Muscle layer of colon (tissue), 2 donors: ENCODE measurements at regions not wholly inside any gene's neighbourhood (a gene's known extent, or its start where the extent isn't known, plus 50 kb on each side); places are given as distances from the start of the nearest gene placed in this dataset.

Experiments used
- H3K27ac ChIP-seq: one replicate; pipeline ENCODE4 v1.7.0; 2013; ENCODE audit warnings: low read depth, mild to moderate bottlenecking, low read length, moderate library complexity
- H3K27me3 ChIP-seq, 2 donors: one replicate each; pipeline ENCODE4 v1.7.0; 2013; ENCODE audit warnings: low read length in 2 of 2, mild to moderate bottlenecking in 2 of 2; ENCODE audit not compliant: insufficient read depth in 2 of 2, control insufficient read depth in 1 of 2
- H3K36me3 ChIP-seq: one replicate; pipeline ENCODE4 v1.7.0; 2013; ENCODE audit warnings: mild to moderate bottlenecking, low read length; ENCODE audit not compliant: insufficient read depth
- H3K4me1 ChIP-seq: one replicate; pipeline ENCODE4 v1.7.0; 2013; ENCODE audit warnings: mild to moderate bottlenecking, low read length; ENCODE audit not compliant: insufficient read depth
- H3K4me3 ChIP-seq, 2 donors: one replicate each; pipeline ENCODE4 v1.7.0; 2013; ENCODE audit warnings: low read length in 2 of 2, low read depth in 1 of 2, mild to moderate bottlenecking in 1 of 2, moderate library complexity in 1 of 2
- H3K9ac ChIP-seq: one replicate; pipeline ENCODE4 v1.7.0; 2013; ENCODE audit warnings: low read length
- H3K9me3 ChIP-seq: one replicate; pipeline ENCODE4 v1.7.0; 2013; ENCODE audit warnings: mild to moderate bottlenecking, low read length
- donor health status: abdominal sarcoma.
- donor health status: Adenocarcinoma of cecum.

DNA sequence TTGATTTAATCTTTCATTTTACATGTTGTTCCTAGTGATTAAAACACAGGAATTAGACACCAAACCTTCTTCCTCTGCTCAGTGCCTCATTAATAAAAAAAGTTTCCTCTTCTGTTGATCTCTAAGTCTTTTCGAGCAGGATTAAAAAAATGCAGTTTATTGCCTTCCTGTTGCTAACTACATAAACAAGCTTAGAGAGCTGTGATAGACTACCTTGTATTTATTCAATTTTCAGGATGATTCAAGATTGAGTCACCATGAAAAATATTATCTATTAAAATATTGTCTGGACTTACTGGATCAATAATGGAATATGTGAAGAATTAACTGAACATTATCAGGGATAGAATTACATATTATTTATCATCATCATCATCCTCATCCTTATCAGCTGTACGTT is 1089.6 kb upstream of the CNTNAP5 start:
- no peak overlapping the region for H3K9ac ChIP-seq
- no peaks in the 10 kb centered on the region for H3K9me3 ChIP-seq
- no peaks in the 10 kb centered on the region for H3K36me3 ChIP-seq
- H3K27ac ChIP-seq = no peak overlapping the region
- no peak overlapping the region for H3K4me3 ChIP-seq
- H3K4me1 ChIP-seq = no peaks in the 10 kb centered on the region
- no peaks in the 10 kb centered on the region for H3K27me3 ChIP-seq

DNA sequence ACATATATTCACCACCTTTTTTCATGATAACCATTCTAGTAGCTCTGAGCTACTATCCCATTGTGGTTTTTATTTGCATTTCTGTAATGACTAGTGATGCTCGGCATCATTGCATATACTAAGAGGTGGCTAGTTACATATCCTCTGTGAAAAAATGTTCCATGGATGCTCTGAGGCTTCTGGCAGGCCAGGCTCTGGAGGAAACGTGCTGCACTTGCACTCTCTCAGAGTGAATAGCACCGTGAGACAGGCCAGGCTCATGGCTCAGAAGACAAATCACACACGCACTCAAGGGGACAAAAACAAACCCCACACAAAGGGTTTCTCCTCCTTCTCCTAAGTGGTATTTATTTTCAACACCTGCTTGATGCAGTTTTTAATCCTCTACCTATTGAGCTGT is 1085.3 kb upstream of the CNTNAP5 start:
- H3K27me3 ChIP-seq = no peaks in the 10 kb centered on the region
- no peak overlapping the region for H3K4me3 ChIP-seq
- H3K9ac ChIP-seq = no peak overlapping the region
- H3K9me3 ChIP-seq = no peaks in the 10 kb centered on the region
- H3K27ac ChIP-seq = no peak overlapping the region
- no peaks in the 10 kb centered on the region for H3K4me1 ChIP-seq
- H3K36me3 ChIP-seq = no peaks in the 10 kb centered on the region

DNA sequence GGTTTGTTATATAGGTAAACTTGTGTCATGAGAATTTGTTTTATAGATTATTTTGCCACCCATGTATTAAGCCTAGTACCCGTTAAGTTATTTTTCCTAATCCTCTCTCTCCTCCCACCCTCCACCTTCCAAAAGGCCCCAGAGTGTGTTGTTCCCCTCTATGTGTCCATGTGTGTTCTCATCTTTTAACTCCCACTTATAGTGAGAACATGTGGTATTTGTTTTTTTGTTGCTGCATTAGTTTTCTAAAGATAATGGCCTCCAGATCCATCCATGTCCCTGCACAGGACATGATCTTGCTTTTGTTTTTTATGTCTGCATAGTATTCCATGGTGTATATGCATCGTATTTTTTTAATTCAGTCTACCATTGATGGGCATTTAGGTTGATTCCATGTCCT is 1075.6 kb upstream of the CNTNAP5 start:
- Histone ChIP-seq H3K9ac (no peak overlapping the region), H3K36me3 (no peaks in the 10 kb centered on the region), H3K27me3 (no peaks in the 10 kb centered on the region), H3K4me1 (no peaks in the 10 kb centered on the region), H3K27ac (no peak overlapping the region), H3K4me3 (no peak overlapping the region), H3K9me3 (no peaks in the 10 kb centered on the region)

DNA sequence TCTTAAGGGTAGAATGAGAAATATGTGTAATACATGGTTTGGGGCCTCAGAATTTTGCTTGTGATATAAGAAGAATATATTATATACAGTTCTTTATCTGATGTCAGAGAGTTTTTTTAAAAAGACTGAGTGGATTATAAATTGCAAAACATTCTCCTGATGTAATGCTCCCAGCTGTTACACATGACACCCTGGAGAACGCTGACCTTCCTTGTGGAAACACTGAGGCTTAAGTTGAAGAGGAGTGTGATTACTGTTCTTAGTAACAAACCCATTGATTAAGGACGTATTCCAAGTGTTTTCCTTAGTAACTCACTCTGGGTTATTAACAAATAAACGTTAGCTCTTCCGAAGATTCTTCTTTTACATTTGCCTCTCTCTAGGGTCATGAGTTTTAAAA is 1069.3 kb upstream of the CNTNAP5 start:
- Histone ChIP-seq H3K4me3 (no peak overlapping the region), H3K4me1 (no peaks in the 10 kb centered on the region), H3K9ac (no peak overlapping the region), H3K27me3 (no peaks in the 10 kb centered on the region), H3K36me3 (no peaks in the 10 kb centered on the region), H3K9me3 (no peaks in the 10 kb centered on the region), H3K27ac (no peak overlapping the region)

DNA sequence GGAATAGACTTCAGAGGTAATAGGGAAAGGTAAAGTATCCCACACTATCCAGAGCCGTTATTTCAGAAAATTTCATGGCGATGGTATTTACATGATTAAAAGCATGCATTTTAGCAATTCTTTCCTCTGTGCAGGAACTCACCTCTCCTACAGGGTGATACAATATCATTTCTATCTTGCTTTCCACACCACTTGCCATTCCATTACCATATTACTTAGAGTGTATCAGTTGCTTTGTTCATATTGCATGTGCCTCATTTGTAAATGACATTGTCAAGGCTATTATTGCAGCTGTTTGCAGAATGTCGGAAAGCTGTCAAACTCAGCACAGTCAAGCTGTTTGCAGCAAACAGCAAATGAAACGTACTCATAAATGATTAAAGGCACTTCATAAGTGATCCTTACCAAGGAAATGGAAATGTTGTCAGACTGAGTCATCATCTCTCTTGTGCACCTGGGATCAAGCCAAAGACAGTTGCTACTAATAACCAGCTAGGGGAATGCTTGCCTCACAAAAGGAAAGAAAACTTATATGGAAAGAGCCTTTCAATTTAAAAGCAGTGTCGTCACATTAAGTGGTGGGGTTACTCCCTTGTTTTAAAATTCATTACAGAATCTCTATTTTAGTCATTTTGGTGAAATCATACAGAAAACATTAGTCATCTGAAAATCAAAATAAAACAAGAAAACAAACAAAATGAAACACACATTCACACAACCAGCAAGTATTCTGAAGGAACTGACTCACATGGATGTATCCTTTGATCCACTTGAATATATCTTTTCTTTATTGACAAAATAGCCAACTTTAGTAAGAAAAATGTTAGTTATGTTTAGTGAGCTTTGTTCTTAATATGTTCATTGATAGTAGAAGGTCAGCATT is 1064.1 kb upstream of the CNTNAP5 start:
- no peaks in the 10 kb centered on the region for H3K27me3 ChIP-seq
- no peaks in the 10 kb centered on the region for H3K36me3 ChIP-seq

DNA sequence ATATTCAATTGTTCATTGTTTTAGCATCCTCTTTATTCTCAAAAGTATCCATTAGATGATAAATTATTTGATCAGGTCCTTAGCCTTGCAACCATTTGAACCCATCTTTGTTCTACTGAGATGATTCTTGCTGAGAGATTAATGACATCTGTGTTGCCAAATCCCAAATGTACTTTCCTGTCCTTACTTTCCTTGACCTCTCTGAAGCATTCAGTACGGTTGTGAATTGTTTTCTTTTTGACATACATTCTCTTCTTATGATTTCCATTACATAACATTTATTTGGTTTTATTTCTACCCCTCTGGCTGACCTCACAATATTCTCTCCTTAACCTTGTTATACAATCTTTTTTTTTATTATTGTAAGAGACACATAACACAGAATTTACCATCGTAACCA is 1058.6 kb upstream of the CNTNAP5 start:
- no peak overlapping the region for H3K9ac ChIP-seq

More for the DNA sequence above, 1064.1 kb upstream of the CNTNAP5 start:
- H3K9ac ChIP-seq = no peak overlapping the region
- no peak overlapping the region for H3K27ac ChIP-seq
- H3K4me1 ChIP-seq = no peaks in the 10 kb centered on the region
- H3K9me3 ChIP-seq = no peaks in the 10 kb centered on the region
- H3K4me3 ChIP-seq = no peak overlapping the region

DNA sequence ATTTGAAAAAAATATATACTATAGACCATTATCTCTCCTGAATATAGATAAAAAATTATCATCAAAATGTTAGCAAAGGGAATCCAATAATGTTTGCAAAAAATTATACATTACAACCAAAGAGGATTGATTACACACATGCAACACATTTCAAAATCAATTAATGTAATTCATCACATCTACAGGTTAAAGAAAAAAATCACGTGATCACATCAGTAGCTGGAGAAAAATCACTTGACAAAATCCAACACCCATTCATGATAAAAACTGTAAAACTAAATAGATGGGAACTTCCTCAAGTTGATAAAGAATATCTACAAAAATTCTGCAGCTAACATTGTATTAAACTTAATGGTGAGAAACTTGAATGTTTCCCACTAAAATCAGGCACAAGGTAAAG is 1047.5 kb upstream of the CNTNAP5 start:
- Histone ChIP-seq H3K4me3 (no peak overlapping the region), H3K27me3 (no peaks in the 10 kb centered on the region), H3K27ac (no peak overlapping the region), H3K4me1 (no peaks in the 10 kb centered on the region), H3K9me3 (no peaks in the 10 kb centered on the region), H3K36me3 (no peaks in the 10 kb centered on the region), H3K9ac (no peak overlapping the region)

More for the DNA sequence above, 1058.6 kb upstream of the CNTNAP5 start:
- Histone ChIP-seq H3K27ac (no peak overlapping the region), H3K9me3 (no peaks in the 10 kb centered on the region), H3K4me1 (no peaks in the 10 kb centered on the region), H3K27me3 (no peaks in the 10 kb centered on the region), H3K4me3 (no peak overlapping the region), H3K36me3 (no peaks in the 10 kb centered on the region)

DNA sequence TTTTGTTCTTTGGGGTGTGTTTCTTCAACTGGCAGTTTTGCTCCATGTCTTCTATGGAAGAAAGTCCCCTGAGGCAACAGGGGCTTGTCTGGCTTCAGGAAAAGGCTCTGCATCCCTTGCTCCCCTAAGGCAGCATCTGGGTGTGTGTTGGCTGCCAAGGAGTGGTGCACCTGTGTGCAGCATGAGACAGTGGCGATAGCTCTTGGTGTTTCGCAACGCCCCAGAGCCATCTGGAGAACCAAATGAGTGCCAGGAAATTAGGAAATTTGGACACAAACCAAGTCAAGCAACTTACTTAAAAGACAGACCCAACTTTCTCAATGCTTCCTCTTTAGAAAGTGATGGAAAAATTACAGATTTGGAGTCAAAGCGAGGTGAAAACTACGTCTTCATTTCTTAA is 1044.4 kb upstream of the CNTNAP5 start:
- Histone ChIP-seq H3K27ac (no peak overlapping the region), H3K36me3 (no peaks in the 10 kb centered on the region), H3K4me3 (no peak overlapping the region), H3K27me3 (no peaks in the 10 kb centered on the region), H3K9me3 (no peaks in the 10 kb centered on the region), H3K9ac (no peak overlapping the region), H3K4me1 (no peaks in the 10 kb centered on the region)

DNA sequence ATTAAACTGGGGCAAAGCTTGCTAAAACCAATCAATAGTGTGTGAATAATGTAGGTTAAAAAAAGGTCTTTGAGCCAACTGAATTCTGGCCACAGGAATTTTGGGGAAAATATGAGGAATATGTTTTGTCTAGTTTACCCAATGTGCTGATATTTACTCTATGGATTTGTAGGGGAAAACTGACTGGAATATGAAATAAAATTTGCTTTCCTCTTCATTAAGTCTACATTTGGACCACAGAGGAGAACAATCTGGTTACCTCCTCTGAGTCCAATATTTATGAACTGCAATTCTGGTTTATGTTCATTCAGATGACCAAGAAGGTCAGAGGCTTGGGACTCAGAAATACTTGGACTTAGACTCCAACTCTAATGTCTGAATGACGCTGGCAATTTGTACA is 1042.2 kb upstream of the CNTNAP5 start:
- Histone ChIP-seq H3K27me3 (no peaks in the 10 kb centered on the region), H3K27ac (no peak overlapping the region), H3K9ac (no peak overlapping the region), H3K4me3 (no peak overlapping the region), H3K4me1 (no peaks in the 10 kb centered on the region), H3K9me3 (no peaks in the 10 kb centered on the region), H3K36me3 (no peaks in the 10 kb centered on the region)

DNA sequence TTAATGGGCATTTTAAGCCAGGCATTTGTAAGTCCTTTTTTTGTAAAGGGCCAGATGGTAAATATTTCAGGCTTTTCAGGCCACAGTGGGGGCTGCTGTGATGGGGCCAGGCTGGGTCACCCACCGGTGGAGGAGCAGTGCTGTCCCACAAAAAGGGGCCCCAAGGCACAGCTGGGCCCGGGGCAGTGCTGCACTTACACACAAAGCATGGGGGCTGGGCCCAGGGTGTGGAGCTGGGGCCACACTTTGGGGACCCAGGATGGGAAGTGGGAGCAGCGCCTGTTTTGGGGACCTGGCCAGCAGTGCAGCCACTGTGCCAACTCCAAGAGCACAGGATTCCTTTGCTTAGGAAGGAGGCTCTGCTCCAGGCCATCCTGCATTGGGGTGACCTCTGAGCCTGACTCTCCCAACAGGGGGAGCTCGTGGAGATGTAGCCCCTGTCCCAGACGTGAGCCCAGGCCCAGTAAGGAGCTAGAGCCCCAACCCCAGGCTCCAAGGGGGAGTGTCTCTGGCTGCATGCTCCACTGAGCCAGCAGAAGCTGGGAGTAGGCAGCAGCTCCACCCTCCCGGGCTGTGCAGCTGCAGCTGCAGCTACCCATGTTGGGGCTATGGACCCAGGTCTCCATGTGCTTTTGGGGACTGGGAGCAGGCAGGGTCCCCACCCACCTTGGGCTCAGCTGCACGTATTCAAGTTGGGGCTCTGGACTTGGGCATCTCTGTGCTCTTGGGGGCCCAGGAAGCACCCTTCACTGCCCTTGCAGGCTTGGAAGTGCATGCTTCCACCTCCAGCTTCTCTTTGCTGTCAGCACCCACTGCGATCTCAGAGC is 1036.5 kb upstream of the CNTNAP5 start:
- Histone ChIP-seq H3K4me3 (no peak overlapping the region), H3K36me3 (no peaks in the 10 kb centered on the region), H3K4me1 (no peaks in the 10 kb centered on the region), H3K27me3 (no peaks in the 10 kb centered on the region), H3K27ac (no peak overlapping the region), H3K9me3 (no peaks in the 10 kb centered on the region), H3K9ac (no peak overlapping the region)

DNA sequence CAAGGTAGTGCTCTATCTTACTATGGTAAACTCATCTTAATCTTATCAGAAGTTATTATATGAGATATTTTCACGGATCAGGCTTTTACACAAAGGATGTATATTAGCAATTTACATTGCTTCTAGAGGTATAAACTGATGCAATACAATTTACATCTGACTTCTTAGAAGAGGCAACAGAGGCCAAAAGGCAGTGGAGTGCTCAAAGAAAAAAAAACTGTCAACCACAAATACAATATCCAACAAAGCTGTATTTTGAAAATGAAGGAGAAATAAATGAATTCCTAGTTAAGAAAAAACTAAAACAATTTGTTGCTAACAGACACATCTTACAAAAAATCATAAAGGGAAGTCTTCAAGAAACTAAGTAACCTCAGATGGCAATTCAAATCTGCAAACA is 1031.5 kb upstream of the CNTNAP5 start:
- no peaks in the 10 kb centered on the region for H3K36me3 ChIP-seq
- no peak overlapping the region for H3K4me3 ChIP-seq
- no peak overlapping the region for H3K27ac ChIP-seq
- no peak overlapping the region for H3K9ac ChIP-seq
- H3K27me3 ChIP-seq = no peaks in the 10 kb centered on the region
- H3K9me3 ChIP-seq = no peaks in the 10 kb centered on the region
- no peaks in the 10 kb centered on the region for H3K4me1 ChIP-seq
